Upper lobe of right lung (tissue), 1 donor: ENCODE measurements at regions not wholly inside any gene's neighbourhood (a gene's known extent, or its start where the extent isn't known, plus 50 kb on each side); places are given as distances from the start of the nearest gene placed in this dataset.

ENCODE experiments used
- ATAC-seq: fragments of 200-7000 bp; cut with Tn5 transposase; one replicate; pipeline ENCODE4 v1.9.1; 2020; ENCODE audit warnings: mild to moderate bottlenecking, moderate library complexity
- DNase-seq: peaks from one replicate; pipeline ENCODE4 v3.0.0-alpha.2; 2020
- H3K27ac ChIP-seq: fragments of 200-600 bp; one replicate; pipeline ENCODE4 v1.8.0; 2022
- H3K27me3 ChIP-seq: fragments of 200-600 bp; one replicate; pipeline ENCODE4 v1.8.0; 2022; ENCODE audit warnings: mild to moderate bottlenecking
- H3K36me3 ChIP-seq: fragments of 200-600 bp; one replicate; pipeline ENCODE4 v1.8.0; 2022
- H3K4me1 ChIP-seq: fragments of 200-600 bp; one replicate; pipeline ENCODE4 v1.8.0; 2022
- H3K4me3 ChIP-seq: fragments of 200-600 bp; one replicate; pipeline ENCODE4 v1.8.0; 2022; ENCODE audit warnings: mild to moderate bottlenecking
- H3K9me3 ChIP-seq: fragments of 200-600 bp; one replicate; pipeline ENCODE4 v1.8.0; 2022
- CTCF ChIP-seq: fragments of 200-600 bp; IDR thresholded peaks from one replicate; pipeline ENCODE4 v1.8.0; 2022; ENCODE audit warnings: antibody characterized with exemption
- intact Hi-C: fragments of 100-400 bp; cut with DNase I; formaldehyde crosslinking; loops from one replicate; pipeline ENCODE4 v1.11.0; 2022
- donor health status: DM: no; HTN: yes; CAD: no; lungs with severe emphysema.

- Histone ChIP-seq H3K36me3 (no peaks in the 10 kb centered on the region), H3K4me1 (peaks cover 9% of the 10 kb centered on the region), H3K9me3 (no peaks in the 10 kb centered on the region), H3K27me3 (no peaks in the 10 kb centered on the region), H3K27ac (no peak overlapping the region), H3K4me3 (no peak overlapping the region)
- no peak for TF ChIP-seq CTCF
- intact Hi-C loops, result no loop called here
- DNase-seq (no peak), ATAC-seq (no peak)
These were observed 161.1 kb downstream of the BTG1 start for GRCh38 chr12:91984556-91984955.

GRCh38 chr12:91983935-91984334, 161.7 kb downstream of the BTG1 start:
- H3K9me3 ChIP-seq, result no peaks in the 10 kb centered on the region
- DNase-seq (no peak), ATAC-seq (no peak)
- H3K27ac ChIP-seq, result no peak overlapping the region
- TF ChIP-seq CTCF, result no peak
- H3K4me3 ChIP-seq, result no peak overlapping the region
- H3K36me3 ChIP-seq, result no peaks in the 10 kb centered on the region
- H3K4me1 ChIP-seq, result peaks cover 9% of the 10 kb centered on the region
- no peaks in the 10 kb centered on the region for H3K27me3 ChIP-seq
- intact Hi-C loops, result no loop called here

GRCh38 chr12:91982946-91983345, 162.7 kb downstream of the BTG1 start:
- no peak for TF ChIP-seq CTCF
- no peaks in the 10 kb centered on the region for H3K27me3 ChIP-seq
- peak; percentile 19 for ATAC-seq
- H3K4me1 ChIP-seq, result peaks cover 9% of the 10 kb centered on the region
- H3K4me3 ChIP-seq, result no peak overlapping the region
- no peak for DNase-seq
- intact Hi-C loops, result no loop called here
- H3K27ac ChIP-seq, result no peak overlapping the region
- H3K9me3 ChIP-seq, result no peaks in the 10 kb centered on the region
- no peaks in the 10 kb centered on the region for H3K36me3 ChIP-seq

GRCh38 chr12:91980389-91980821, 165.2 kb downstream of the BTG1 start:
- Histone ChIP-seq H3K4me3 (no peak overlapping the region), H3K27me3 (no peaks in the 10 kb centered on the region), H3K36me3 (no peaks in the 10 kb centered on the region), H3K4me1 (peaks cover 8% of the 10 kb centered on the region), H3K27ac (no peak overlapping the region), H3K9me3 (no peaks in the 10 kb centered on the region)
- no peak for TF ChIP-seq CTCF
- intact Hi-C loops, result no loop called here
- no peak for ATAC-seq
- no peak for DNase-seq

GRCh38 chr12:91978143-91978542, 167.5 kb downstream of the BTG1 start:
- H3K27ac ChIP-seq, result no peak overlapping the region
- DNase-seq (no peak), ATAC-seq (peak; percentile 59)
- intact Hi-C loops, result no loop called here
- no peaks in the 10 kb centered on the region for H3K36me3 ChIP-seq
- H3K4me1 ChIP-seq, result no peaks in the 10 kb centered on the region
- no peak for TF ChIP-seq CTCF
- H3K27me3 ChIP-seq, result no peaks in the 10 kb centered on the region
- no peaks in the 10 kb centered on the region for H3K9me3 ChIP-seq
- no peak overlapping the region for H3K4me3 ChIP-seq

GRCh38 chr12:91975891-91976290, 169.8 kb downstream of the BTG1 start:
- no peak for DNase-seq
- Histone ChIP-seq H3K4me3 (no peak overlapping the region), H3K9me3 (no peaks in the 10 kb centered on the region), H3K4me1 (no peaks in the 10 kb centered on the region), H3K27ac (no peak overlapping the region), H3K36me3 (no peaks in the 10 kb centered on the region), H3K27me3 (no peaks in the 10 kb centered on the region)
- no peak for TF ChIP-seq CTCF
- no peak for ATAC-seq
- intact Hi-C loops, result no loop called here
